Ascending aorta (tissue), 2 donors: ENCODE measurements at regions not wholly inside any gene's neighbourhood (a gene's known extent, or its start where the extent isn't known, plus 50 kb on each side); places are given as distances from the start of the nearest gene placed in this dataset.

ENCODE experiments used
- DNase-seq, 2 donors: peaks; one replicate each; pipeline ENCODE4 v3.0.0-alpha.2; 2019; ENCODE audit warnings: low spot score in 2 of 2
- H3K27ac ChIP-seq, 2 donors: fragments of 200-600 bp; sonication (generic); one replicate each; pipeline ENCODE4 v1.5.1; 2016 to 2017; ENCODE audit warnings: mild to moderate bottlenecking in 1 of 2
- H3K27me3 ChIP-seq: fragments of 200-600 bp; sonication (generic); one replicate; pipeline ENCODE4 v1.5.1; 2017
- H3K36me3 ChIP-seq, 2 donors: fragments of 200-600 bp; sonication (generic); one replicate each; pipeline ENCODE4 v1.5.1; 2016
- H3K4me1 ChIP-seq, 2 donors: fragments of 200-600 bp; sonication (generic); one replicate each; pipeline ENCODE4 v1.5.1; 2016 to 2017; ENCODE audit warnings: mild to moderate bottlenecking in 1 of 2
- H3K4me3 ChIP-seq, 2 donors: fragments of 200-600 bp; sonication (generic); one replicate each; pipeline ENCODE4 v1.5.1; 2016 to 2017; ENCODE audit warnings: mild to moderate bottlenecking in 1 of 2
- H3K9me3 ChIP-seq, 2 donors: fragments of 200-600 bp; sonication (generic); one replicate each; pipeline ENCODE4 v1.5.1; 2016
- CTCF ChIP-seq, 3 experiments: fragments of 200-600 bp in 2 of 3; fragments of 450-650 bp in 1 of 3; sonication (generic) in 2 of 3; IDR thresholded peaks; one replicate each; pipeline ENCODE4 v1.5.1; 2016 to 2019; ENCODE audit warnings: antibody characterized with exemption in 3 of 3, mild to moderate bottlenecking in 1 of 3, moderate library complexity in 1 of 3
- intact Hi-C: fragments of 100-400 bp; cut with DNase I; formaldehyde crosslinking; loops from one replicate; pipeline ENCODE4 v1.15.1; 2023

GRCh38 chr9:87236546-87236945 is 261.1 kb upstream of the DAPK1 start:
- TF ChIP-seq CTCF (IDR thresholded peaks at IDR 0.05) = no peak
- Histone ChIP-seq H3K9me3 (no peaks in the 10 kb centered on the region), H3K4me3 (no peak overlapping the region), H3K27me3 (no peaks in the 10 kb centered on the region), H3K27ac (no peak overlapping the region), H3K4me1 (no peaks in the 10 kb centered on the region), H3K36me3 (no peaks in the 10 kb centered on the region)
- intact Hi-C loops = loop anchor here (5.0 kb wide), 1 partner anchor 89 kb away; no protein-coding TSS in a partner anchor
- DNase-seq = no peak

- TF ChIP-seq CTCF (IDR thresholded peaks at IDR 0.05) = no peak
- Histone ChIP-seq H3K4me1 (no peaks in the 10 kb centered on the region), H3K36me3 (no peaks in the 10 kb centered on the region), H3K27ac (peak overlapping the region in 1 of 2 donors; percentile 43), H3K4me3 (no peak overlapping the region), H3K9me3 (no peaks in the 10 kb centered on the region), H3K27me3 (no peaks in the 10 kb centered on the region)
- intact Hi-C loops = loop anchor here (5.0 kb wide), 1 partner anchor 90 kb away; no protein-coding TSS in a partner anchor
- no peak for DNase-seq
Measured at GRCh38 chr9:87237336-87237735, 260.3 kb upstream of the DAPK1 start.

GRCh38 chr9:87238545-87238944 is 259.1 kb upstream of the DAPK1 start:
- Histone ChIP-seq H3K27ac (peak overlapping the region; percentile 21 to 38), H3K4me3 (peak overlapping the region in 1 of 2 donors; percentile 32)
- intact Hi-C loops = loop anchor here (5.0 kb wide), 1 partner anchor 91 kb away; no protein-coding TSS in a partner anchor

GRCh38 chr9:87239312-87239711 is 258.4 kb upstream of the DAPK1 start:
- peak overlapping the region; percentile 21 to 38 for H3K27ac ChIP-seq
- no peaks in the 10 kb centered on the region for H3K9me3 ChIP-seq
- no peak for DNase-seq
- H3K27me3 ChIP-seq = no peaks in the 10 kb centered on the region
- peak overlapping the region in 1 of 2 donors; percentile 32 for H3K4me3 ChIP-seq
- intact Hi-C loops = loop anchor here (5.0 kb wide), 1 partner anchor 92 kb away; no protein-coding TSS in a partner anchor
- H3K4me1 ChIP-seq = no peaks in the 10 kb centered on the region
- TF ChIP-seq CTCF (IDR thresholded peaks at IDR 0.05) = no peak
- no peaks in the 10 kb centered on the region for H3K36me3 ChIP-seq

More at GRCh38 chr9:87238545-87238944, 259.1 kb upstream of the DAPK1 start:
- no peak for TF ChIP-seq CTCF (IDR thresholded peaks at IDR 0.05)
- H3K27me3 ChIP-seq = no peaks in the 10 kb centered on the region
- H3K36me3 ChIP-seq = no peaks in the 10 kb centered on the region
- no peaks in the 10 kb centered on the region for H3K9me3 ChIP-seq
- no peaks in the 10 kb centered on the region for H3K4me1 ChIP-seq
- peak in 1 of 2 donors; percentile 67 for DNase-seq

- intact Hi-C loops = no loop called here
- no peaks in the 10 kb centered on the region for H3K9me3 ChIP-seq
- no peaks in the 10 kb centered on the region for H3K4me1 ChIP-seq
- H3K4me3 ChIP-seq = no peak overlapping the region
- H3K27me3 ChIP-seq = no peaks in the 10 kb centered on the region
- DNase-seq = no peak
- no peak overlapping the region for H3K27ac ChIP-seq
- TF ChIP-seq CTCF (IDR thresholded peaks at IDR 0.05) = no peak
- H3K36me3 ChIP-seq = no peaks in the 10 kb centered on the region
Measured at GRCh38 chr9:87243602-87244001, 254.1 kb upstream of the DAPK1 start.

- Histone ChIP-seq H3K4me3 (no peak overlapping the region), H3K4me1 (no peaks in the 10 kb centered on the region), H3K27ac (no peak overlapping the region), H3K9me3 (no peaks in the 10 kb centered on the region), H3K27me3 (no peaks in the 10 kb centered on the region), H3K36me3 (no peaks in the 10 kb centered on the region)
- no peak for TF ChIP-seq CTCF (IDR thresholded peaks at IDR 0.05)
- intact Hi-C loops = no loop called here
- DNase-seq = no peak
Measured at GRCh38 chr9:87245271-87245670, 252.4 kb upstream of the DAPK1 start.
